Transverse colon (tissue), 3 donors: ENCODE measurements at regions not wholly inside any gene's neighbourhood (a gene's known extent, or its start where the extent isn't known, plus 50 kb on each side); places are given as distances from the start of the nearest gene placed in this dataset.

Experiments used
- CTCF ChIP-seq, 5 experiments: fragments of 200-600 bp in 3 of 5; fragments of 450-650 bp in 2 of 5; sonication (generic) in 3 of 5; IDR thresholded peaks; 1 replicate in 2 of 5; 2 replicates in 3 of 5; pipeline ENCODE4 v1.5.1; 2016 to 2017; ENCODE audit warnings: antibody characterized with exemption in 5 of 5, inconsistent platforms in 3 of 5, mild to moderate bottlenecking in 2 of 5, moderate library complexity in 1 of 5
- EP300 ChIP-seq: sonication (generic); formaldehyde crosslinking; IDR thresholded peaks from one replicate; pipeline ENCODE4 v1.6.1; 2017; ENCODE audit warnings: antibody characterized with exemption, low read depth
- POLR2A ChIP-seq: fragments of 450-650 bp; IDR thresholded peaks from one replicate; pipeline ENCODE4 v1.6.1; 2016; ENCODE audit warnings: antibody characterized with exemption, mild to moderate bottlenecking, moderate library complexity

- TF ChIP-seq EP300 (no peak), CTCF (IDR thresholded peaks at IDR 0.05) (no peak), POLR2A (no peak)
Measured at GRCh38 chr13:106650690-106651205, 82.8 kb upstream of the ARGLU1 start.
